SU-DHL-6 (cell line): ENCODE measurements at regions not wholly inside any gene's neighbourhood (a gene's known extent, or its start where the extent isn't known, plus 50 kb on each side); places are given as distances from the start of the nearest gene placed in this dataset.

ENCODE experiments used
- H2AFZ ChIP-seq: fragments of 200-600 bp; sonication (generic); 2 replicates; pipeline ENCODE4 v1.6.1; 2014; ENCODE audit warnings: low read depth, mild to moderate bottlenecking, moderate library complexity, mixed read lengths, antibody characterized with exemption, low read length; ENCODE audit not compliant: severe bottlenecking
- H3F3A ChIP-seq: fragments of 200-600 bp; shearing (Covaris generic); 2 replicates; pipeline ENCODE4 v1.6.0; 2016; ENCODE audit warnings: antibody characterized with exemption, mild to moderate bottlenecking; ENCODE audit not compliant: insufficient read depth
- H3K27ac ChIP-seq: fragments of 200-600 bp; sonication (generic); 2 replicates; pipeline ENCODE4 v1.5.1; 2016; ENCODE audit warnings: low read depth, mild to moderate bottlenecking, low read length, moderate library complexity, mixed read lengths
- H3K27me3 ChIP-seq: fragments of 200-600 bp; sonication (generic), shearing (Covaris generic); 2 replicates; pipeline ENCODE4 v1.6.0; 2014; ENCODE audit warnings: mild to moderate bottlenecking, low read length
- H3K36me3 ChIP-seq: fragments of 200-600 bp; sonication (generic); 2 replicates; pipeline ENCODE4 v1.6.1; 2014; ENCODE audit warnings: mild to moderate bottlenecking, low read length, mixed read lengths
- H3K4me2 ChIP-seq: fragments of 300-600, 200-600 bp; shearing (Covaris generic), sonication (generic); 2 replicates; pipeline ENCODE4 v1.6.0; 2014; ENCODE audit warnings: low read length, low read depth, mild to moderate bottlenecking; ENCODE audit not compliant: poor library complexity, severe bottlenecking
- H3K4me3 ChIP-seq: fragments of 200-600 bp; sonication (generic); 2 replicates; pipeline ENCODE4 v1.5.1; 2014; ENCODE audit warnings: antibody characterized with exemption, low read length, mild to moderate bottlenecking, mixed read lengths; ENCODE audit not compliant: insufficient read depth, poor library complexity, severe bottlenecking
- H3K79me2 ChIP-seq: fragments of 200-600 bp; sonication (generic); 2 replicates; pipeline ENCODE4 v1.6.1; 2014; ENCODE audit warnings: mild to moderate bottlenecking, low read length, moderate library complexity; ENCODE audit not compliant: insufficient read depth
- H3K9ac ChIP-seq: fragments of 200-600 bp; sonication (generic); 2 replicates; pipeline ENCODE4 v1.7.0; 2014; ENCODE audit warnings: mild to moderate bottlenecking, low read length
- H3K9me2 ChIP-seq: fragments of 200-600 bp; sonication (generic); replicated peaks from 2 replicates; pipeline ENCODE4 v1.6.1; 2014; ENCODE audit warnings: low read length; ENCODE audit not compliant: insufficient read depth
- H3K9me3 ChIP-seq: fragments of 200-600 bp; sonication (generic); 2 replicates; pipeline ENCODE4 v1.6.1; 2014; ENCODE audit warnings: low read length, mixed read lengths; ENCODE audit not compliant: insufficient read depth
- H4K20me1 ChIP-seq: fragments of 200-600 bp; sonication (generic); 2 replicates; pipeline ENCODE4 v1.6.1; 2014; ENCODE audit warnings: low read depth, mild to moderate bottlenecking, antibody characterized with exemption, low read length, moderate library complexity, mixed read lengths
- EZH2phosphoT487 ChIP-seq: fragments of 200-600 bp; sonication (generic), shearing (Covaris generic); conservative IDR thresholded peaks from 2 replicates; pipeline ENCODE4 v1.6.1; 2018; ENCODE audit warnings: mild to moderate bottlenecking, antibody characterized with exemption, low read length, moderate library complexity, mixed read lengths
- TF ChIP-seq, protein P1 (sequence below): fragments of 200-600 bp; sonication (generic); IDR thresholded peaks from one replicate; pipeline ENCODE4 v1.5.1; 2017; ENCODE audit warnings: antibody characterized with exemption, mild to moderate bottlenecking, low read length, moderate library complexity; ENCODE audit not compliant: insufficient read depth, poor library complexity, severe bottlenecking

DNA sequence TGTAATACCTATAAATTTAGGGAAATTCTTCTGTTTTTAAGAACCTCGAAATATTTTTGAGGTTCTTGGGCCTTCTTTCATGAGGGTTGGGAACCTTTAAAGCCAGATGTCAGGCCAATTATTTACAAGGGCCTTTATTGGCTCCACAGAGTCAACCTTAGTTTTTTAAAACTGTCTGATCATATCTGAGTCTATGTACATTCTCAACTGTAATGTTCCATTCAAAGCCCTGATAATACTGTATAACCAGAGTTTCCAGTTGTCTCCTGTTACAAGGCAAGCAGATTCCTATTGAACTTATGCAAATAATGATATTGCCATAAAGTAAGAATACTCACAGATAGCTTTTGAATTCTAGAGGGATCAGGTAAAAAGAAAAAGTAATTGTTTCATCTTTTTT is 545.5 kb downstream of the EPM2A start:
- Histone ChIP-seq H3K27ac (no peak overlapping the region), H4K20me1 (no peaks in the 10 kb centered on the region), H3K4me2 (no peak overlapping the region), H3K36me3 (no peaks in the 10 kb centered on the region), H3F3A (no peaks in the 10 kb centered on the region), H3K9ac (no peak overlapping the region), H3K9me2 (no peaks in the 10 kb centered on the region), H3K9me3 (no peaks in the 10 kb centered on the region), H3K27me3 (no peaks in the 10 kb centered on the region), H3K4me3 (no peak overlapping the region), H2AFZ (no peak overlapping the region), H3K79me2 (no peaks in the 10 kb centered on the region)
- TF ChIP-seq, protein P1, sequence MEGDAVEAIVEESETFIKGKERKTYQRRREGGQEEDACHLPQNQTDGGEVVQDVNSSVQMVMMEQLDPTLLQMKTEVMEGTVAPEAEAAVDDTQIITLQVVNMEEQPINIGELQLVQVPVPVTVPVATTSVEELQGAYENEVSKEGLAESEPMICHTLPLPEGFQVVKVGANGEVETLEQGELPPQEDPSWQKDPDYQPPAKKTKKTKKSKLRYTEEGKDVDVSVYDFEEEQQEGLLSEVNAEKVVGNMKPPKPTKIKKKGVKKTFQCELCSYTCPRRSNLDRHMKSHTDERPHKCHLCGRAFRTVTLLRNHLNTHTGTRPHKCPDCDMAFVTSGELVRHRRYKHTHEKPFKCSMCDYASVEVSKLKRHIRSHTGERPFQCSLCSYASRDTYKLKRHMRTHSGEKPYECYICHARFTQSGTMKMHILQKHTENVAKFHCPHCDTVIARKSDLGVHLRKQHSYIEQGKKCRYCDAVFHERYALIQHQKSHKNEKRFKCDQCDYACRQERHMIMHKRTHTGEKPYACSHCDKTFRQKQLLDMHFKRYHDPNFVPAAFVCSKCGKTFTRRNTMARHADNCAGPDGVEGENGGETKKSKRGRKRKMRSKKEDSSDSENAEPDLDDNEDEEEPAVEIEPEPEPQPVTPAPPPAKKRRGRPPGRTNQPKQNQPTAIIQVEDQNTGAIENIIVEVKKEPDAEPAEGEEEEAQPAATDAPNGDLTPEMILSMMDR = no peak
- no peak for TF ChIP-seq EZH2phosphoT487

DNA sequence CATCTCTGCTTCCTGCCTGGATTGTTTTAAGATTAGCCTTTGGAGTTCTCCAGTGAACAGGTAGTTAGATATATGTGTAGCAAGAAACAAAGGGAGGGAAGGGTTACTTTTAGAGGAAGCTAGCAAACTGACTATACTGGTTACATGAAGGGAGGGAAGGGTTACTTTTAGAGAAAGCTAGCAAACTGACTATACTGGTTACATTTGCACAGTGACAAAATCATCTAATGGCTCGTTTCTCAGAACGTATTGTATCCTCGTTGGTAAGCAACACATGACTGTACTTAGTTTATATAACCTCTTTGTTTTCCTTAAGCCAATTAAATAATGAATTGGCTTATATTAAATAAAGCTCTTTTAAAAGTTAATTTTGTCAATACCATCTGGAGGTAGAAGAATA is 540.9 kb downstream of the EPM2A start:
- Histone ChIP-seq H3K9me3 (no peaks in the 10 kb centered on the region), H3K9me2 (no peaks in the 10 kb centered on the region), H2AFZ (no peak overlapping the region), H3K79me2 (no peaks in the 10 kb centered on the region), H3K36me3 (no peaks in the 10 kb centered on the region), H3F3A (no peaks in the 10 kb centered on the region), H3K9ac (no peak overlapping the region), H3K27me3 (no peaks in the 10 kb centered on the region), H3K4me3 (no peak overlapping the region), H3K27ac (no peak overlapping the region), H3K4me2 (no peak overlapping the region), H4K20me1 (no peaks in the 10 kb centered on the region)
- TF ChIP-seq, protein P1 = no peak
- no peak for TF ChIP-seq EZH2phosphoT487

GRCh38 chr6:145199961-145200360 is 535.4 kb downstream of the EPM2A start:
- no peak for TF ChIP-seq EZH2phosphoT487
- TF ChIP-seq, protein P1 = no peak
- Histone ChIP-seq H3K27ac (no peak overlapping the region), H3K36me3 (no peaks in the 10 kb centered on the region), H3K4me3 (no peak overlapping the region), H3K9me2 (no peaks in the 10 kb centered on the region), H3F3A (no peaks in the 10 kb centered on the region), H3K9ac (no peak overlapping the region), H3K27me3 (no peaks in the 10 kb centered on the region), H4K20me1 (no peaks in the 10 kb centered on the region), H3K79me2 (no peaks in the 10 kb centered on the region), H2AFZ (no peak overlapping the region), H3K4me2 (no peak overlapping the region), H3K9me3 (no peaks in the 10 kb centered on the region)

DNA sequence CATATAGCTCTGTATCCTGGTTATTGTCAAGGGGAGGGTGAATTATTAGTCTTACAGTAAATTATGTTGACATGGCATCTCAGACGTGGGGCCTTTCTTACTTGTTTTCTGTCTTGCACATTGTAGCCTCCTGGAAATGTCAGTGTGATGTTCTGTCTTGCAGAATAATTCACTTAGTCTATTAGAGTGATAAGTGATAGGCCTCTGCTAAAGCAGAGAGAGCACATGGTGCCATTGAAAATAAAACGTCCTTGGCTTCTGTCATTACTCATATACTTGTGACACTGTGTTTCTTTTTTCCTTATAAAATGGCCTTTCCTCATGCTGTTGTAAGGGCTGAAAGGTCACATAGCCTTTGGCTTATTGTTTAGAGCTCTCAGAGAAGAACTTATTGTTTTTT is 531.0 kb downstream of the EPM2A start:
- H3K4me3 ChIP-seq = no peak overlapping the region
- H2AFZ ChIP-seq = no peak overlapping the region
- H3K9me2 ChIP-seq = no peaks in the 10 kb centered on the region
- no peaks in the 10 kb centered on the region for H3K79me2 ChIP-seq
- H3K36me3 ChIP-seq = no peaks in the 10 kb centered on the region
- no peaks in the 10 kb centered on the region for H3K27me3 ChIP-seq
- H3K9ac ChIP-seq = no peak overlapping the region
- TF ChIP-seq, protein P1 = no peak
- no peak for TF ChIP-seq EZH2phosphoT487
- no peaks in the 10 kb centered on the region for H3F3A ChIP-seq
- H3K4me2 ChIP-seq = no peak overlapping the region
- H3K9me3 ChIP-seq = no peaks in the 10 kb centered on the region
- no peaks in the 10 kb centered on the region for H4K20me1 ChIP-seq
- H3K27ac ChIP-seq = no peak overlapping the region
